HFF-Myc (cell line): ENCODE measurements at regions not wholly inside any gene's neighbourhood (a gene's known extent, or its start where the extent isn't known, plus 50 kb on each side); places are given as distances from the start of the nearest gene placed in this dataset.

Experiments used
- DNase-seq: peaks from one replicate; pipeline ENCODE4 v3.0.0-alpha.2; 2011; ENCODE audit warnings: low read depth; ENCODE audit errors: extremely low read depth
- H3K4me3 ChIP-seq: replicated peaks from 2 replicates; pipeline ENCODE4 v1.5.1; 2011; ENCODE audit warnings: low read depth, mild to moderate bottlenecking, control low read depth, low read length
- TF ChIP-seq, protein P1 (sequence below): IDR thresholded peaks from 2 replicates; pipeline ENCODE4 v1.5.1; 2012; ENCODE audit warnings: mild to moderate bottlenecking, low read depth, low read length, control low read depth; ENCODE audit errors: missing control alignments

DNA sequence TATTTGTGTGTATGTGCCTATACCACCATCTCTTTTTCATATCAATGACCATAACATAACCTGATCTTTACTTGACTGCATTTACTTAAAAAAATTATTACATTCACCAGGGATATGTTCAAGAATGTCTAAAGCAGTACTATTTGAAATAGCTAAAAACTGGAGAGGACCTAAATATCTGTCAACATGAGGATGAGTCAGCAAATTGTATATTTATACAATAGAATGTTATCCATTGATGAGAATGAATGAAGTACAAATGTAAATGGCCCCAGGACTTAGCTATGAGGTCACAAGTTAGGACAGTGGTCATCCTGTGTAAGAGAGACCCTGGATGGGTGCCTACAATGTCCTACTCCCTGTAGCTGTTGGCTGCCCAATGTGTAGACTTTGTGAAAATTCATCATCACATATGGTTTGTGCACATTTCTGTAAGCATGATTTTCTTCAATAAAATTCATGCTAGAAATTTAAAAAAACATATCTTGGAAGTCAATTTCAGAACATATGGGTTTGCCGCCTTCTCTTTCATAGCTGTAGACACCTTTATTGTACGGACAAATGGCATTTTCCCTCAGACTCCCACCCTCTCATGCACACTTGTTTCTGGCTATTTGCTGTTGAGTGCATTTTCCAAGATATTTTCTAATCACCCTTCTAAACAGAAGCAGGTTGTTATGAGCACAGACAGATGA, 202.4 kb downstream of the CDH26 start:
- TF ChIP-seq, protein P1, sequence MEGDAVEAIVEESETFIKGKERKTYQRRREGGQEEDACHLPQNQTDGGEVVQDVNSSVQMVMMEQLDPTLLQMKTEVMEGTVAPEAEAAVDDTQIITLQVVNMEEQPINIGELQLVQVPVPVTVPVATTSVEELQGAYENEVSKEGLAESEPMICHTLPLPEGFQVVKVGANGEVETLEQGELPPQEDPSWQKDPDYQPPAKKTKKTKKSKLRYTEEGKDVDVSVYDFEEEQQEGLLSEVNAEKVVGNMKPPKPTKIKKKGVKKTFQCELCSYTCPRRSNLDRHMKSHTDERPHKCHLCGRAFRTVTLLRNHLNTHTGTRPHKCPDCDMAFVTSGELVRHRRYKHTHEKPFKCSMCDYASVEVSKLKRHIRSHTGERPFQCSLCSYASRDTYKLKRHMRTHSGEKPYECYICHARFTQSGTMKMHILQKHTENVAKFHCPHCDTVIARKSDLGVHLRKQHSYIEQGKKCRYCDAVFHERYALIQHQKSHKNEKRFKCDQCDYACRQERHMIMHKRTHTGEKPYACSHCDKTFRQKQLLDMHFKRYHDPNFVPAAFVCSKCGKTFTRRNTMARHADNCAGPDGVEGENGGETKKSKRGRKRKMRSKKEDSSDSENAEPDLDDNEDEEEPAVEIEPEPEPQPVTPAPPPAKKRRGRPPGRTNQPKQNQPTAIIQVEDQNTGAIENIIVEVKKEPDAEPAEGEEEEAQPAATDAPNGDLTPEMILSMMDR = no peak
- no peak for DNase-seq
- no peak overlapping the region for H3K4me3 ChIP-seq

DNA sequence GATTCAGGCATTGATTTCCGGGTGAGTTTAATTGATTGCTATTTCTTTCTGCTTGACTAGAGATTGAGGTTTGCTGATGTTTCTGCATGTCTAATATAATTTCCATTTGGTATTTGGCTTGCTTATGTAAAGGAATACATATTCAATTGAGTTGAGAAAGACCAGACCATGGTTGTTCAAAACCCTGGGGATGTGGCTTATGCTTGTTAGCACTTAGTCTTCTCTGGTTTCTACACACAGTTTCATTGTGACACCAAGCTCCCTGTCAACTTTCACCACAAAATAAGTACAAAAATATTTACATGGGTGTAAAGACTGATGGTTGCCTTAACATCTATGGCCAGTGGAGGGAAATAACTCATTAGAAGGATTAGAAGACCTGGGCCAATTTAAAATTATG, 209.6 kb downstream of the CDH26 start:
- DNase-seq = no peak
- TF ChIP-seq, protein P1 = no peak
- H3K4me3 ChIP-seq = no peak overlapping the region

DNA sequence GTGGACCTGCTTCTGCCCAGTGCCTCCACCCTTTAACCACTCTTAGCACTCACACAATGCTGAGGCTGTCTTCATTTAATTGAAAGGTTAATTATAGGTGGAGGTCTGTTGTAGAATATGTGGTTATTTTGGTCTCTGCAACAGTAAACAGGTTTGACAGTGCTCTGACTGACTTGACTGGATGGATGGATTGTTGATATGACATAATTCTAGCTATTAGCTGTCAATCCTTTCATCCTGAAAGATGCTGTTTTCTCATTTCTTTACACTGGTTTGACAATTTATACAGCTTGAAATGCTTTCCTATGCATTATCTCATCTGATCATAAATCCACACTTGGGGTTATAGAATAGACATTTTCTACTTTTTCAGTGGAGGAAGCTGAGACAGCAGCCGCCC, 210.7 kb downstream of the CDH26 start:
- TF ChIP-seq, protein P1 = no peak
- no peak for DNase-seq
- H3K4me3 ChIP-seq = no peak overlapping the region

DNA sequence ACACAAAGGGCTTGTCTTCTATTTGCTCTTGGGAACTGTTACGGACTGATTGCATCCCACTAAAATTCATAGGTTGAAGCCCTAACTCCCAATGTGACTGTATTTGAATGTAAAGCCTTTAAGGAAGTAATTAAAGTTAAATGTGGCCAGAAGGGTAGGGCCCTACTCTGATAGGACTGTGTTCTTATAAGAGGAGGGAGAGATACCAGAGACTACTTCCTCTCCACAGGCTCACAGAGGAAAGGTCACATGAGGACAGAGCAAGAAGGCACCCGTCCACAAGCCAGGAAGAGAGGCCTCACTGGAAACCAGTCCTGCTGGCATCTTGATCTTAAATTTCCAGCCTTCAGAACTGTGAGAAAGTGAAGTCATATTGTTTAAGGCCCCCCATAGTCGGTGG, 211.9 kb downstream of the CDH26 start:
- TF ChIP-seq, protein P1 = no peak
- no peak overlapping the region for H3K4me3 ChIP-seq
- no peak for DNase-seq

DNA sequence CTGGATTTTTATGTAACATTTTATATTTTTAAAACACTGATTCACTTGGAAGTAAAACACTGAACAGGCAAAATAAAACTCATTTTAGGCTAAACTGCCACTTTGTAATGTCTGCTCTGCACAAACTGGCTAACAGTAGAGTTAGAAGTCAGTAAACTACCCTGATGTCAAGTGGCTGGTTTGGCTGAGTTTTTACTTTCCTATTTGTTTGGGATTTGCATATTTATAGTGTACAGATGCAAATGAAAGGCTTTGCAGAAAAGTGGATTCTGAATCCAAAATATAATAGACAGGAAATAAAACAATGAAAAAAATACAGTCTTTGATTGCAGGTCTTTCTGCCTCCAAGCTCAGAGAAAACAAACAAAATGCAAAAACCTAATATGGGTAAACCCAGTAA, 213.1 kb downstream of the CDH26 start:
- TF ChIP-seq, protein P1 = no peak
- DNase-seq = no peak
- no peak overlapping the region for H3K4me3 ChIP-seq

DNA sequence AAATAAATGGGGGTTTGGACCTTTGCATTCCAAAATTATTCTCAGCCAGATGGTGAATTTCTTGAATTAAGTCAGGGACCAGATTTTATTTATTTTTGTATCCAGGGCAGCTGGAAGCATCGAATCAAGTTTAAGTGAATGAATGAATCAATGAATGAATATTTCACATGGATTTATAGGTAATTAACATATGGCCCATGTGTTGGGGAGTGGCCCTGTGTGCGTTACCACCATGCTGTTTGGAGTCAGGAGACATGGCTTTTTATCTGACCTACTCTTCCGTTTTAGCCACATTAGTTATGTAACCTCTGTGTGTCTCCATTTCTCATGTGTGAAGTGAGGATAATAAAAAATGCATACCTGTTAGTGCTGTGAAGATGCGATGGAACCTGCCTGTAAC, 213.5 kb downstream of the CDH26 start:
- no peak for DNase-seq
- no peak overlapping the region for H3K4me3 ChIP-seq
- TF ChIP-seq, protein P1 = no peak
